HG03469 (cell line): ENCODE measurements at regions not wholly inside any gene's neighbourhood (a gene's known extent, or its start where the extent isn't known, plus 50 kb on each side); places are given as distances from the start of the nearest gene placed in this dataset.

Experiments
- ATAC-seq: cut with Tn5 transposase; IDR thresholded peaks from one replicate; pipeline ENCODE4 v1.9.1; 2021; ENCODE audit warnings: mild to moderate bottlenecking, moderate library complexity, moderate number of reproducible peaks; ENCODE audit not compliant: unreplicated experiment

DNA sequence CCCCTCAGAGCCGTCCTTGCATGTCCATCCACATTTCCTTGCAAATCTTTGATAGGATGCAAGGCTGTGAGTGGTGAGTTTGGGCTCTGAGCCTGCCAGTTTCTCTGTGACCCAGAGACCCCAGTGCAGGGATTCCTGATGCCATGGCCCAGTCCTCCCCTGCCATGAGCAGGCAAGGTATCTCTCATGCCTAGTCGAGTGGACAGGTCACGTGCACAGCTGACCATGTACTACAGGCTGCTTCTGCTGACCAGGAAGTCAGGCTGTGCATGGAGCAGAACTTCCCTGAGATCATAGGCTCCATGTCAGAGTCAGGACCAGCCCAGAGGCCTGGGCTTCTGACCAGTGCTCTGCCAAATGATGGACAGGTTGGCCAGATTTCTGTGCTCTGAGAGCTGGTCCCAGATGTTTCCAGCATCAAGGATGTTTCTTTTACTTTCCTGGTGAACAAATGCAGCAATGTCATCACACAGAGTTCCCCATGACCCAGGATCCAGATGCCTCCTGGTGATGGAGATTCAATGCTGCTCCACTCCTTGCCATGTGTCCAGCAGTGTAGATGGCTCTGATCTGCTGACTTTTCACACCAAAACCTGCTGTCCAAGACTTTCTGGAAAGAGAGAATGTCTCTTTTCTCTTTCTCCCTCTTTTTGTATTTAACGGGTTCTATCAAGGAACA lies 321.6 kb upstream of the HS6ST1 start:
- no peak for ATAC-seq

DNA sequence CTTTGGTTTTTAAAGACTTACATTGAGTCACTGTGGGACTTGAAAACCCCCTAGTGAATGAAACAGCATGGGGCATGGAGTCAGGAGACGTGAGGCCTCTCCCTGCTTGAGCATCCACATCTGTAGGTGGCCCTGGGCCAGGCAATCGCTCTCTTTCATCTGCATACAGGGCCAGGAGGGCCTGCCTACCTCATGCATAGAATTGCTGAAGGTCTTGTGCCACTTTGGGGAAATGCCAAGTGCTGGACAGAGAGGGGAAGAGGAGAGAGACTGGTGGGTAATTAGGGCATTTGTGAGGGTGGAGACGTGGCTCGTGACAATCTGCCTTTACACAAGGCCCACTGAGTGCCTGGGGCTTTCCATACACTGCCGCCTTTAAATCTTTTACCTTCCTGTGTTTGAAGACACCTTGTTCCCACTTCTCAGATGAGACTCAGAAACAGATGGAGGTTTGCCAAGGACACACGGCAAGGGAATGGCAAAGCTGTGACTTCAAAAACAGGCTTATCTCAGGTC lies 322.2 kb upstream of the HS6ST1 start:
- no peak for ATAC-seq

DNA sequence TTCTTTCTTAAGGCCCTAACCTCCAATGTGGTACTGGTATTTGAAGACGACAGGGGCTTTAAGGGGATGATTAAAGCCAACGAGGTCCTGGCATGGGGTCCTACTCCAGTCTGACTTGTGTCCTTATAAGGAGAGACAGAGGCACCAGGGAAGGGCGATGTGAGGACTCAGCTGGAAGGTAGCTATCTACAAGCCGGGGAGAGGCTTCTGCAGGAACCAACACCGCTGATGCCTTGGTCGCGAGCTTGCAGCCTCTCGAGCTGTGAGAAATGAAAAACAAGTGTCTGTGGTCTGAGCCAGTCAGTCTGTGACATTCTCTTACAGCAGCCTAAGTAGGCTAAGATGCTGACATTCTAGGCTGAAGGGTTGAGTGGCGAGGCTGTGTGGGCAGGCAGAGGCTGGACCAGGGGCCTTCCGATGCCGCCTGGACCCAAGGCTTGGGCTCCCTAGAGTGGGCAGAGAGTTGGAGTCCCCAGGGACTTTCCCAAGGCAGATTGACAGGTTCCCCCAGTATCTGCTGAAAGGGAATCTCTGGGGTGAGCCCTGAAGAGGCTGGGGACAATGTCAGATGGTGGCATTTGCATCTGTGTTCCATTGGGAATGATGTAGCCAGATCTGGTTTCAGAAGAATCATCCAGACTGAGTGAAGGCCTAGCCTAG lies 322.9 kb upstream of the HS6ST1 start:
- ATAC-seq, result no peak

DNA sequence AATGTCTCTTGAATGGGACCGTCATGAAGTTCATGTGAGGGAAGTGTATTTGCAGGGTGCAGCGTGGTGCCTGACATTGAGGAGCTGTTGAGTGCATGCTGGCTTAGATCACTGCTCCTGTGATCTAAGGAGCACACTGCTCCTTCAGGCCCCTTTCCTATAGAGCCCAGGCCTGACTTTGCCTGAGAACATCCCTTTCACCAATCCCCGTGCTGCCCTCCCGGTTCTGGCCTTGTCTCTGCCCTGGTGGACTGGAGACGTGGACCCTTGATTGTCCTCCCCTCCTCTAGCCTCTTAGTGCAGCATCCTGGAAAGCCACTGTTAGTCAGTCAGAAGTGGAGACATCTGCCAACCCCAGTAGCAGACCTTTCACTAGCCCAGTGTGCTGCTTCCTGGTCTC lies 323.6 kb upstream of the HS6ST1 start:
- ATAC-seq, result no peak

DNA sequence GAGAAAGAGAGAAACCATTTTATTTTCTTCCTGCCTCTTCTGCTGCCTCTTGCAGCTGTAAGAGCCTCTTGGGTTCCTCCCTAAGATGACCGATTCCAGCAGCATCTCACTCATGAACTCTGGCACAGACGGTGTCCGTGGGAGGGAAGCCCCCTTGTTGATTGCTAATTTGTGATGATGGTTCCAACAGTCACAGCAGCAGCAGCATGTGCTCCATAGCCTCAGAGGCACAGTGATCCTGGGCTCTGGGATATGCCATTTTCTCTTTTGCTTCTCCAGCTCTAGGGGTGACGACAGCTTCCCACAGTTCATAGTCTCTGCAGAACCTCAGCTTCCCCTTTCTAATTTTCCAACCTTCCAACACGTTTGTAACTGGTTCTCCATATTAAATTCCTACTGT lies 324.2 kb upstream of the HS6ST1 start:
- no peak for ATAC-seq

DNA sequence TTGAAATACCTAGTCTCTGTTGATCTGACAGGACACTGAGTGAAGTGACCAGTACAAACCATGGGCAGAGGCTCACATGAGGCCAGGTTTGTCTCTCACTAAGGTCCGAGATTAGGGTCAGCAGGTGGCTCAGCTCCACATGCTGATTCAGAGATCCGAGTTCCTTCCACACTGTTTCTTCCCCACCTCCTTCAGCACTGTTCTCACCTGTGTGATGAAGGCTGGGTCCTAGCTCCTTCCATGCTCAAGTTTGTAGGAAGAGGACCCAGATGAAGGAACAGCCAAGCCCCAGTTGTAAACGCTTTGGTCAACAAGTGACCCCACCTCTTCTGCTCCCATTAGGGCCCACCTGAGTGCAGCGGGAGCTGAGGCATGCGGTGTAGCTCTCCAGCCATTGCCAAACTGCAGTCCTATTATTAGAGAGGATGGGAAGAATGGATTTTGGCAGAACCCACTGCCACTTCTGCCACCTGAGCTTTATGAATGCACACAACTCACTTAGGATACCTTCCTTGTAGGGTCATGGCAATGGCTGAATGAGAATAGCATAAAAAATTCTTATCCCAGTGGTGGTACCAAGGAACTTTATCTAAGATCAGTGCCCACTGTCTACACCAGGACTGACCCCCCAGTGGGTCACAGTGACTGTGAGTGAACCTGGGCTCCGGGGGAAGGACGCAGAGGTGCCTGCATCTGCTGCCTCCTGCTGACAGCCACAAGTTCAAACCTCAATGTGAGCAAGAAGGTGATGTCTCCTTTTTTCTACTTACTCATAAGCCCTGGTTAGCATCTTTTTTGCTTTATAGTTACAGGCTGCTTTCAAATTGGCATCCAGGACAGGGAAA lies 324.8 kb upstream of the HS6ST1 start:
- no peak for ATAC-seq

DNA sequence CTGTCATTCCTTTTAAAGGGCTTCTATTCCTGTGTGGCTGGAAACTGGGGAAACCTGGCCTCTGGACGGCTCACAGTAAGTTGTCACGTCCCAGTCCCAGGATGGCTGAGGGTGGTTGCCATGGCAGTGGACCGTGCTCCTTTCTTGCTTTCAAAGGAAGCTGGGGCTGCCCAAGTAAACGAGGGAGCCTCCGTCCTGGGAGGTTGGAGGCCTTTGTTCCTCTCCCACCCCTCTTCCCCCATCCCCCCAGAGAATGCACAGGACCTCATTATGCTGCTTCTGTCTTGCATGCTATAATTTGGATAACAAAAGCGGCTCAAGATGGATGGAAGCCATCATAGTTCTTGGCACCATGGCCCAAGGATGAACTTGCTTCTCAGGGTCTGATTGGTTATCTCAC lies 325.5 kb upstream of the HS6ST1 start:
- no peak for ATAC-seq

DNA sequence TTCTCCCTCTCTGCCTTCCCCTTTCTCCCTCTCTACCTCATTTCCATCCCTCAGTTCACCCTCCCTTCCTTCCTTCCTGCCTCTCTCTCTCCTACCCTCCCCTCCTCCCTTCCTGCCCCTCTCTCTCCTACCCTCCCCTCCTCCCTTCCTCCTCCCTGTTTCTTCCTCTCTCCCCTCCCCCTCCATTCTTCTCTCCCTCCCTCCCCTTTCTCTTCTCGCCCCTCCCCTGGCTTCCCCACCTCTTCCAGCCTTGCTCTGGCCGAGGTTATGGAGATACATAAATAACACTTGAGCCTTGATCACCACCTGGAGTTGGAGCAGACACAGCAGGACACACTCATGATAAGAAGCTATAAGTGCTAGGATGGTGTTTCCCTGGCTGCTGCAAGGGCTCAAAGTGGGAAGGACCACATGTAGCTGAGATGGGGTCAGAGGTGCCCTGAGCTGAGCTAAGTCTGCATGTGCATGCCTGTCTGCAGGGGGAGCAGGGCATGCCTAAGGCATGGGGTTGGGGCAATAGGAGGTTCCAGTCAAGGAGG lies 326.1 kb upstream of the HS6ST1 start:
- ATAC-seq, result no peak

DNA sequence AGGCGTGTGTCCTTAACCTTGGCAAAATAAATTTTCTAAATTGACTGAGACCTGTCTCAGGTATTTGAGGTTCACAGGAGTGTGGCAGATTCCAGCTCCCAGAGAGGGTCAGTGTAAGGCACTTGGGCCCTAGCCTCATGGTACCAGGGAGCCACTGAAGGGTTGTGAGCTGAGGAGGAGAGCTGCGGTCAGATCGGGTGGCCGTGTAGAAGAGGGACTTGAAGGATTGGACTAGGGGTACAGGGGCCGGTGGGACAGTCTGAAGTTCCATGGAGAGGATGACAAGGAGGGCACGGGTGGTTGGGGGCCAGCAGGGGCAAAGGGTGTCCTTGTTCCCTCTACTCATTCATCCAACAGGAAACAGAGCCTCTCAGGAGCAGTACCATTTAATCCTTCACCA lies 327.0 kb upstream of the HS6ST1 start:
- no peak for ATAC-seq

DNA sequence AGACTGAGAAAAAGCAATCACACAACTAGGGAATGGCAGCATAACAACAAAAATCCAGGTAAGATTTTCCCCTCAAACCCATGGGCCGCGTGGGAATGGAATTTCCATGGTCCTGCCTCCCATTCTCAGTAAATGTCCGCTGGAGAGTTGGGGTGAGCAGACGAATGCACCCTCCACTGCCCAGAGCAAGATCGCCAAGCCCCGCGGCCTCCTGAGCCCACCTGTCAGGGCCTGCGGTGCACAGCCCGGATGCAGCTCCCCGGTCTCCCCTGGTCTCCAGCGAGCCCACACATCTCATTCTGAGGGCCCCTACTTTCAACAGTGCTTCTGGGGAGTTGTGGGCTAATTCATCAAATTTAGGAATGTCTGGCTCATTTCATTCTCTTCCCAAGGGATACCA lies 327.4 kb upstream of the HS6ST1 start:
- no peak for ATAC-seq

DNA sequence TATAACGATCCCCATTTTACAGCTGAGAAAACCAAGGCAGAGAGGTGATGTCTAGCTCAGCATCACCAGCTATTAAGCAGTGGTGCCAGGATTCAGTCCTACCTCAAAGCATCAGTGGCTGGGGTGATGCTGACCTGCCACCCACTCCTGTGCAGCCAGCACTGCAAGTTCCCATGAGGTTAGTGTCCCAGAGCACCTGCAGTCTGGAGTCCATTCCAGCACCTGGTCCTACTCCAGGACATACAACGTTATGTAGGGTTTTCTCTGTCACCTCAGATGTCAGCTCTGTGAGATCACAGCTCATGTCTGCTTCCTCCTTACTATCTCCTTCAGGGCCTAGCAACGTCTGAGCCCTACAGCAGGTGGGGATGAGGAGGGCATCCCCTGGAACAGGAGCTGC lies 328.0 kb upstream of the HS6ST1 start:
- no peak for ATAC-seq

DNA sequence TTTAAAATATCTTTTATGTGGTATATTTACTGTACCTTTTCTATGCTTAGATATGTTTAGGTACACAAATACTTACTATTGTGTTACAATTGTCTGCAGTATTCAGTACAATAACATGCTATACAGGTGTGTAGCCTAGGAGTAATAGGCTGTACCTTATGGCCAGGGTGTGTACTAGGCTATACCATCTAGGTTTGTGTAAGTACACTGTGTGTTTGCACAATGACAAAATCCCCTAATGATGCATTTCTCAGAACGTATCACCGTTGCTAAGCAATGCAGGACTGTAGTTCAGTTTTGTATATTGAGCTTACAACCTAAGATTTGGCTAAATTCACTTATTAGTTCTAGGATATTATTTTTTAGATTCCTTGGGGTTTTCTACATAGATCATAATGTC lies 332.3 kb upstream of the HS6ST1 start:
- ATAC-seq, result no peak

DNA sequence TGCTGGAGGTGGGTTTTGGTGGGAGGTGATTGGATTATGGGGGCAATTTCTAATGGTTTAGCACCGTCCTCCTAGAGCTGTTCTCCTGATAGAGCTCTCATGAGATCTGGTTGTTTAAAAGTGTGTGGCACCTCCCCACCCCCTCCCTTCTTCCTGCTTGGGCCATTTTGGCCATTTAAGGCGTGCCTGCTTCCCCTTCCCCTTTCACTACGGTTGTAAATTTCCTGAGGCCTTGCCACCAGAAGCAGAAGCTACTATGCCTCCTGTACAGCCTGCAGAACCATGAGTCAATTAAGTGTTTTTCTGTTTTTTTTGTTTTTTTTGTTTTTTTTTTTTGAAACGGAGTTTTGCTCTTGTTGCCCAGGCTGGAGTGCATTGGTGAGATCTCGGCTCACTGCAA lies 335.7 kb upstream of the HS6ST1 start:
- ATAC-seq, result no peak

DNA sequence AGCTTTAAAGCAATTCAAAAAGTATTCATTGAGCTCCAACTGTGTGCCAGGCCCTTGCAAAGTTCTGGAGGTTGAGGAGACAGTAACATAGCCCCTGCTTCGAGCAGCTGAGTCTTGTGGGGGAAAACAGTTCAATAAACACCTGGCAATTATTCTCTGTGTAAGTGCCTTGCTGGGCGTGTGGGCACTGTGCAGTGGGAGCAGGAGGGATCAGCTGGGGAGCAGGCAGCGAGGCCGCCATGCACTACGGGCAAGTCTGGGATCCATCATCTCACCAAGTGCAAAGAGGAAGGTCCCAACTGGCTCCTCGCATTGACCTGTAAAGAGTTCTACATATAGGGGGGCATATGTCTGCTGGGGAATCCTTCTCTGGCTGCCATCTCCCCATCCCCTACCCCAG lies 342.2 kb upstream of the HS6ST1 start:
- no peak for ATAC-seq

DNA sequence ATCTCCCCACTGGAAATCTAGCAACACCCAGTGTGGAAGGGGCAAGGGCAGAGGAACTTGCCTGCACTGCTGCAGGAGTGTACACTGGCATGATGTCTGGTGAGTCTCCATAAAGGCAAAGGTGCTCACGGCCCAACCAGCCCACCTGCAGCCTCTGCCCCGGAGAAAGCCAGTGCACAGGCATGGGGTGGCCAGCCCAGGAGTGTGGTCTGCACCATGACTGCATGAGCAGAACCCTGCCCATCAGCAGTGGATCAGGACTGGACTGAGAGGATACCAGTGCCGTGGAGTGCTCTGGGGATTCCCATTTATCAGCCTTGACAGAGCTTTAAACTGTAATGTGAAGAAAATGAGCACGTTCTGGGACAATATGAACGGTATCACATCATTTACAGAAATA lies 342.6 kb upstream of the HS6ST1 start:
- ATAC-seq, result no peak

DNA sequence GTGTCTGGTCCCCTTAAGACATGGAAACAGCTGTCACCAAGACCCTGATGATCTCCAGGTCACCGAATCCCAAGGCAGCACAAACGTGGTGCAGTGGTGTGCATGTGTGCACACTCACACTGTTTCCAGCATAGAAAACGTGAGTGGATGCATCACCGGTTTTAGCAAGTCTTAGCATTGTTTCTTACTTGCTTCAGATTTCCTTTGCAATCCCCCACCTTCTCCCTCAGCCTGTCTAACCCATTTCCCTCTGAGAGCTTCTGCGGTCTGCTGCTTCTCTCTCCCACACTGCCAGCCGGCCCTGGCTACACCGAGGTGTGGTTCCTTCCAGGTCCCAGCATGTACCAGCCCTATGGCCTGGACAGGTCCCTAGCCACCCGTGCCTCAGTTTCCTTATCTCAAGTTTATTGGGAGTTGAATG lies 343.4 kb upstream of the HS6ST1 start:
- ATAC-seq, result no peak

DNA sequence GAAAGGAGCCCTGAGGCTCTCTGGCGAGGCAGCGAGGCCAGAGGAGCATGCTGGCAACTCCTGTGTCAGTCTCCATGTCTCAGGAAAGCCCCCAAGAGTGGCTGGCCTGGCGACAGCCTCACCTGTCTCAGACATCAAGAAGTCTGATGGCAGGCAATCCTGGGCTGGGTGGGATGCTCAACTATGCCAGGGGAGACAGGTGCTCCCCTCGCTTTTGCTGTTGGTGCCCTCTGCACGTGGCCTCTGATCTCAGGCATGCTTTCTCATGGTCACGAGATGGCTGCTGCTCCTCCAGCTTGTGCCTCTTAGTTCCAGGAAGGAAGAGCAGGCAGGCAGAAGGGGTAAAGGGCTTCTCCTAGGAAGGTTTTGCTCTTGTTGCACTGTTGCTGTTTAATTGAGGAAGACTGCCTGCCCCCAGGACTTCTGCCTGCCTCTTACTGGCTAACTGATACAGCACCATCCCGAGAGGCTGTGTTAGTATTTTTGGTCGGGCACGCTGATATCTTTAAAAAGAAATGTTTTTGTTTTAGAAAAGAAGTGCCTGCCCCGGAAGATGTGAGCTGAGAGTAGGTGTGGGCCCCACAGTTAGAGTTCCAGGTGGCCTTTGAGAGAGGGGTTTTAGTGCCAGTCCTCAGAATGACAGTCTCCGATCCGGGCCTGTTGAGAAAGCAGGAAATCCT lies 344.8 kb upstream of the HS6ST1 start:
- ATAC-seq, result no peak

DNA sequence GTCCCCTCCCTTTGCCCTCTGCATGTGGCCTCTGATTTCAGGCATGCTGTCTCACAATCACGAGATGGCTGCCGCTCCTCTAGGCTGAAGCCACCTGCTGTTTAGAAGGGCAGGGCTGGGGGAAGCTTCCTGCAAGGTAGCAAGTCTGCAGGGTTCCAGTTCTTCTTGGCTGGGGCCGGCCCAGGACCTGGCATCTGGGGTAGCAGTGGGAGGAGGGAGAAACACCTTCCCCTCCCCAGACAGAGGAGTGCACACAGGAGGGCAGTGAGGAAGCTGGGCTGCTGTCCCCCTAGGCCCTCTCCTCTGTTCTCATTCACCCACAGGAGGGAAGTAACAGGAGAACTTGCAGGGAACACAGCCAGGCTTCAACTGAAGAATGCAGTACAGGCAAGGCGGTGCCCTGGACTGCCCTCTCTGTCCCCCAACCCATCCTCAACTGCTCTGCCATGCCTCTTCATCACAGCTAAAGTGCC lies 345.9 kb upstream of the HS6ST1 start:
- no peak for ATAC-seq

DNA sequence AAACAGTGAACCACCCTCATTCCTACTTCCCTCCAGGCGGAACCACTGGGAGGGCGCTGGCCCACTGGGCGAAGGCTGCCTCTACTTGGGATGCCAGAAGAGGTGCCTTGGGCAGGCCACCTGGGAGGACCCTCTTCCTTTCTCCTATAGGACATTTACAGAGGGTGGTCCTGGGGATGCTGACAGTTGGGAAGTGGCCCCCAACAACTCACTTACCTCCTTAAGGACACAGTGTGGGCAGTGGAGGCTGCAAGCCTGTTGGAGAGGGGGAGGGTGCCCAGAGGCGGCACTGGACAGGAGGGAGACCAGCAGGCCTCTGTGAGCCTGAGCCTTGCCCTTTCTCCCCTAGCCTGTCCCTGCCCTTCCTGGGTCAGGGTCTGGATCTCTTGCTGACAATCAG lies 346.4 kb upstream of the HS6ST1 start:
- ATAC-seq, result no peak

DNA sequence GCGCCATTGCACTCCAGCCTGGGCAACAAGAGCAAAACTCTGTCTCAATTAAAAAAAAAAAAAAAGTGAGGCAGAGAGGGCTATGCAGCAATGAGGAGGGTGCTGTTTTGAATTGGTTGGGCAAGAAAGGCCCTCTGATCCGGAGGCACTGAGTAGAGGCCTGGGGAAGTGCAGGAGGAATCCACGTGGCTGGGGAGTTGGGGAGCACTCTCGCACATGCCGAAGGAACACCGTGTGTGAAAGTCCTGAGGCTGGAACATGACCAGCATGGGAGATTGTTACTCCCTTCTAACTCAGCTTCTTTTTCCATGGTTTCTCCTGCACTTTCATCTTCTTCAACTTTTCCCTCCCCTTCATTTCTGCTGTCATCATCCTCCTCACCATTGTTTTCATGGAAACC lies 347.9 kb upstream of the HS6ST1 start:
- no peak for ATAC-seq

DNA sequence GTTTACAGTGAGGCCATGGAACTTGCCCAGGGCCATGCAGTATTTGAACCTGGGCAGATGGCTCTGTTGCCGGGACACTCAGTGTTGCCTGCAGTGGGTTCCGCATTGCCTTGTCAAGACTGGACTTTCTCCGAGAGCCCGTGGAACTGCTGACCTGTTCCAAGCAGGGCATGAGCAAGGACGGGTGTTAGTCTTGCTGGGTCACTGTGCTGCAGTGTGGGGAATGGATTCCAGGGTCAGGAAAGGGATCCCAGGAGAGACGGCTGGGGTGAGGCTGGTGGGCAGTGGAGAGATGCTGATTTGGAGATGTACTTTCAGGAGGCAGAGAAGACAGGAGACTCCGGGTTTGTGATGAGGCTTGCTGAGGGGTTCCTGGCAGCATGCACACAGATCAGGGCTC lies 348.7 kb upstream of the HS6ST1 start:
- ATAC-seq, result no peak
